Loucy (cell line): ENCODE measurements at regions not wholly inside any gene's neighbourhood (a gene's known extent, or its start where the extent isn't known, plus 50 kb on each side); places are given as distances from the start of the nearest gene placed in this dataset.

Experiments
- H2AFZ ChIP-seq: fragments of 200-600 bp; sonication (generic); 2 replicates; pipeline ENCODE4 v1.6.0; 2016; ENCODE audit warnings: antibody characterized with exemption, mild to moderate bottlenecking, low read length, moderate library complexity
- H3F3A ChIP-seq: fragments of 200-600 bp; 2 replicates; pipeline ENCODE4 v1.6.0; 2016; ENCODE audit warnings: antibody characterized with exemption, low read depth, mild to moderate bottlenecking
- H3K27me3 ChIP-seq: fragments of 200-600 bp; sonication (generic); 2 replicates; pipeline ENCODE4 v1.6.1; 2014; ENCODE audit warnings: low read length, mild to moderate bottlenecking; ENCODE audit not compliant: insufficient read depth, poor library complexity, severe bottlenecking
- H3K36me3 ChIP-seq: fragments of 200-600 bp; sonication (generic); 2 replicates; pipeline ENCODE4 v1.6.1; 2016; ENCODE audit warnings: low read length; ENCODE audit not compliant: insufficient read depth
- H3K4me1 ChIP-seq: fragments of 200-600 bp; sonication (generic); 2 replicates; pipeline ENCODE4 v1.5.1; 2014; ENCODE audit warnings: low read length, mild to moderate bottlenecking; ENCODE audit not compliant: insufficient read depth, poor library complexity, severe bottlenecking
- H3K4me2 ChIP-seq: fragments of 200-600 bp; sonication (generic); 2 replicates; pipeline ENCODE4 v1.6.0; 2014; ENCODE audit warnings: antibody characterized with exemption, low read length, low read depth, mild to moderate bottlenecking; ENCODE audit not compliant: poor library complexity, severe bottlenecking
- H3K4me3 ChIP-seq: fragments of 200-600 bp; sonication (generic); 2 replicates; pipeline ENCODE4 v1.5.1; 2014; ENCODE audit warnings: low read length, mild to moderate bottlenecking, mixed read lengths; ENCODE audit not compliant: poor library complexity, severe bottlenecking
- H3K79me2 ChIP-seq: fragments of 200-600 bp; sonication (generic); 2 replicates; pipeline ENCODE4 v1.6.1; 2014; ENCODE audit warnings: low read length; ENCODE audit not compliant: insufficient read depth
- H3K9ac ChIP-seq: fragments of 200-600 bp; sonication (generic); 2 replicates; pipeline ENCODE4 v1.6.0; 2014; ENCODE audit warnings: mild to moderate bottlenecking, low read depth, low read length, moderate library complexity; ENCODE audit not compliant: poor library complexity, severe bottlenecking
- H3K9me2 ChIP-seq: fragments of 200-600 bp; sonication (generic); replicated peaks from 2 replicates; pipeline ENCODE4 v1.6.1; 2016; ENCODE audit warnings: low read depth, low read length, mixed read lengths
- H3K9me3 ChIP-seq: fragments of 200-600 bp; sonication (generic); 2 replicates; pipeline ENCODE4 v1.6.1; 2014; ENCODE audit warnings: mild to moderate bottlenecking, antibody characterized with exemption, low read length, low read depth; ENCODE audit not compliant: insufficient read depth
- H4K20me1 ChIP-seq: fragments of 200-600 bp; sonication (generic); 2 replicates; pipeline ENCODE4 v1.6.0; 2014; ENCODE audit warnings: antibody characterized with exemption, low read length, mild to moderate bottlenecking; ENCODE audit not compliant: insufficient read depth, poor library complexity, severe bottlenecking
- CTCF ChIP-seq: fragments of 200-600 bp; sonication (generic); conservative IDR thresholded peaks from 2 replicates; pipeline ENCODE4 v1.5.1; 2014; ENCODE audit warnings: mild to moderate bottlenecking, antibody characterized with exemption, low read length
- EZH2phosphoT487 ChIP-seq: fragments of 200-600 bp; IDR thresholded peaks from 2 replicates; pipeline ENCODE4 v1.6.1; 2018; ENCODE audit warnings: antibody characterized with exemption, mild to moderate bottlenecking, moderate library complexity, borderline replicate concordance

DNA sequence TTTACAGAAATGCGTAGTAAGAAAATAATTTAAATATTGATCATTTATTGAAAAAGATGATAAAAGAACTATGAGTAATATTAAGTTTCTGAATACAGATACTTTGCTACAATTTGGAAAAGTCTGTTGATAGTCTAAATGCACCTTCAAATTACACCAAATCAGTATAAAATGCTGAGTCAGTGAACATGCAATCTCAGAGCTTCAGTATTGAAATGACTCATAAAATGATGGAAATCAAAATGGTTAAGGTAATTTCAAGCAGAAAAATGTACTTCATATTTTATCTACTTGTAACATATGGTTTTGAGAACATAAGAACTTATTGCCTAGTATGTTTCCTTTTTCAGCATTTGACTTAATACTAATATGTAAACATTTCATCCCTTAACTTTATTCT is 448.2 kb downstream of the PCDH10 start:
- no peaks in the 10 kb centered on the region for H3K9me2 ChIP-seq
- TF ChIP-seq EZH2phosphoT487 (no peak), CTCF (no peak)
- no peak overlapping the region for H3K4me3 ChIP-seq
- H3K27me3 ChIP-seq, result no peaks in the 10 kb centered on the region
- H3F3A ChIP-seq, result no peaks in the 10 kb centered on the region
- no peak overlapping the region for H3K4me2 ChIP-seq
- H3K4me1 ChIP-seq, result no peaks in the 10 kb centered on the region
- H3K9ac ChIP-seq, result no peak overlapping the region
- H3K79me2 ChIP-seq, result no peaks in the 10 kb centered on the region
- no peak overlapping the region for H2AFZ ChIP-seq
- no peaks in the 10 kb centered on the region for H3K9me3 ChIP-seq
- H3K36me3 ChIP-seq, result no peaks in the 10 kb centered on the region
- no peaks in the 10 kb centered on the region for H4K20me1 ChIP-seq

DNA sequence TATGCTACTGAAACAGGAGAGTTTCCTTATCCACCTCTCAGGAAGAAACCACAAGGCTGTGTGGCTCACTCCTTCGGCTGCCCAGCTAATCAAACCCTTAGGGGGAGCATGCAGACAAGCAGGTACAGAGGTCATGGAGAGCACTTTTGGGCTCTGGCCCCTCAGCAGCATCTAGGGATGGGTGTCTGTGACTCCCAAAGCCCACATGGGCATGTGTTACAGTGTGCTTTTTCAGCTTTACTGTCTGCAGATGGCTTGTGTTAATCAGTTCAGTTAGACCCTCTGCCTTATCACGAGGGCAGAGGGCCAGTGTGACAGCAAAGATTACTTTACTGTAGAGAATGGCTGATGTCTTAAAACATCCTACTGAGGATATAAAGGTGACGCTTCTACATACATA is 447.4 kb downstream of the PCDH10 start:
- Histone ChIP-seq H3K79me2 (no peaks in the 10 kb centered on the region), H3K4me1 (no peaks in the 10 kb centered on the region), H3K9ac (no peak overlapping the region), H4K20me1 (no peaks in the 10 kb centered on the region), H3K36me3 (no peaks in the 10 kb centered on the region), H3K27me3 (no peaks in the 10 kb centered on the region), H3F3A (no peaks in the 10 kb centered on the region), H3K4me3 (no peak overlapping the region), H3K9me3 (no peaks in the 10 kb centered on the region), H3K9me2 (no peaks in the 10 kb centered on the region), H3K4me2 (no peak overlapping the region), H2AFZ (no peak overlapping the region)
- TF ChIP-seq CTCF (no peak), EZH2phosphoT487 (no peak)

DNA sequence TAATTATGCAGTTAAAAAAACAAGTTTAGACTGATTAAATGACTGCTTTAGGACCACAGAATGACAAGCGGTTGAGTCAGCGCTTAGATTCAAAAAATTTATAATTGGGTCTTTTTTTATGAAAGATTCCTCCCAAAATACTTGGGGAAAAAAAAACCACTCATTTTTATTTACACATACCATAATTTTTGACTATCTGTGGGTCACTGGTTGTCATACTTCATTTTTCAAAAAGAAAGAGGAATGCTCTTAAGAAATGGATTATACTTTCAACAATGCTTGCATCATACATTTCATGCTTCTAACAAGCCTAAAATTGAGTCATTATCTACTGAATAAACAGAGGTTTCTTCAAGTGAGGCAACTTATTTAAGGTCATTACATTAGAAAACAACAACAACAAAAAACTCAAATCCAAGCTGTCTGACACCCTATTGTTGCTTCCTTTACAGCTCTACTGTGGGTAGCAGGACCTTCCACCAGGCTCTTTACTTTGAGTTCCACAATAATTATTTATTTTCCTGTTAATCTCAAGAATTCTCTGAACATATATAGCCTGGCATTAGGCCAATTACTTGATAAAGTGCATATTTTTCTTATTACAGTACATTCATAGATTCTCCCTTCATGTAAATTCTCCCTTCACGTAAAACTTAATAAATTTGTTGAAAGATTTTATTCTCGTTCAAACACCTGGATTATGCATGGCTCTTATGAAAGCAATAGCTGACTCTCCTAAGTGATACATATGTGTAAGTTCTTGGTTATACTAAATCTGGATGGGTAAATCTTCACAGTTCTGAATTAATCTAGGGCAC is 445.5 kb downstream of the PCDH10 start:
- TF ChIP-seq EZH2phosphoT487 (no peak), CTCF (no peak)
- H3K4me1 ChIP-seq, result no peaks in the 10 kb centered on the region
- no peaks in the 10 kb centered on the region for H3K9me3 ChIP-seq

More for the DNA sequence above, 445.5 kb downstream of the PCDH10 start:
- Histone ChIP-seq H3K9me2 (no peaks in the 10 kb centered on the region), H3K4me2 (no peak overlapping the region), H3K79me2 (no peaks in the 10 kb centered on the region), H3K27me3 (no peaks in the 10 kb centered on the region), H2AFZ (no peak overlapping the region), H4K20me1 (no peaks in the 10 kb centered on the region), H3K4me3 (no peak overlapping the region), H3K36me3 (no peaks in the 10 kb centered on the region), H3K9ac (no peak overlapping the region), H3F3A (no peaks in the 10 kb centered on the region)
